Activated T-cell treated with anti-CD3 and anti-CD28 coated beads, Interleukin-2, amount 50 U/mL, for 1 hour (primary cell): ENCODE measurements at regions not wholly inside any gene's neighbourhood (a gene's known extent, or its start where the extent isn't known, plus 50 kb on each side); places are given as distances from the start of the nearest gene placed in this dataset.
A peak's percentile ranks its signal among the peaks of the same experiment; 100 is the strongest.

ENCODE experiments used
- DNase-seq: peaks from one replicate; pipeline ENCODE4 v3.0.0-alpha.2; 2020

- DNase-seq = no peak
Observed at GRCh38 chr11:10358696-10359095, 53.8 kb downstream of the ADM start.

GRCh38 chr11:10359171-10359570, 54.3 kb downstream of the ADM start:
- no peak for DNase-seq

- no peak for DNase-seq
Observed at GRCh38 chr11:10360835-10361234, 56.0 kb downstream of the ADM start.

- no peak for DNase-seq
Observed at GRCh38 chr11:10365045-10365444, 60.2 kb downstream of the ADM start.

- DNase-seq = peak; percentile 44
Observed at GRCh38 chr11:10366568-10367331, 61.9 kb downstream of the ADM start.

- DNase-seq = no peak
Observed at GRCh38 chr11:10371926-10372641, 67.2 kb downstream of the ADM start.

- DNase-seq = no peak
Observed at GRCh38 chr11:10373340-10373739, 68.5 kb downstream of the ADM start.

- no peak for DNase-seq
Observed at GRCh38 chr11:10373929-10374328, 69.1 kb downstream of the ADM start.

GRCh38 chr11:10374386-10374785, 69.5 kb downstream of the ADM start:
- DNase-seq = no peak

GRCh38 chr11:10375280-10375971, 70.6 kb downstream of the ADM start:
- no peak for DNase-seq

GRCh38 chr11:10376061-10376460, 71.2 kb downstream of the ADM start:
- no peak for DNase-seq

GRCh38 chr11:10377183-10377582, 72.3 kb downstream of the ADM start:
- no peak for DNase-seq

- DNase-seq = no peak
Observed at GRCh38 chr11:10378362-10378761, 73.5 kb downstream of the ADM start.

- no peak for DNase-seq
Observed at GRCh38 chr11:10379022-10379421, 74.1 kb downstream of the ADM start.

- no peak for DNase-seq
Observed at GRCh38 chr11:10379426-10379825, 74.6 kb downstream of the ADM start.

GRCh38 chr11:10379871-10380568, 75.0 kb upstream of the AMPD3 start:
- DNase-seq = no peak

GRCh38 chr11:10380921-10381320, 74.1 kb upstream of the AMPD3 start:
- DNase-seq = no peak

GRCh38 chr11:10381736-10382135, 73.3 kb upstream of the AMPD3 start:
- no peak for DNase-seq

GRCh38 chr11:10382518-10382917, 72.5 kb upstream of the AMPD3 start:
- DNase-seq = no peak

GRCh38 chr11:10385696-10386095, 69.4 kb upstream of the AMPD3 start:
- DNase-seq = no peak

GRCh38 chr11:10386361-10386760, 68.7 kb upstream of the AMPD3 start:
- no peak for DNase-seq

- no peak for DNase-seq
Observed at GRCh38 chr11:10386861-10387205, 68.2 kb upstream of the AMPD3 start.
